Stimulated activated effector memory CD8-positive, alpha-beta T cell treated with anti-CD3 and anti-CD28 coated beads, Interleukin-12 subunit alpha, Interleukin-12 subunit beta, amount 100 ng/mL, for 72 hours (primary cell): ENCODE measurements at regions not wholly inside any gene's neighbourhood (a gene's known extent, or its start where the extent isn't known, plus 50 kb on each side); places are given as distances from the start of the nearest gene placed in this dataset.

ENCODE experiments used
- ATAC-seq: fragments of 150-1000 bp; cut with Tn5 transposase; 2 replicates; pipeline ENCODE4 v1.10.0; 2021
- DNase-seq, 2 donors: peaks; one replicate each; pipeline ENCODE4 v3.0.0; 2021 to 2022; ENCODE audit warnings: low spot score in 2 of 2
- H3K27ac Mint-ChIP-seq: one replicate; pipeline ENCODE4 v1.8.0; 2022; ENCODE audit warnings: mild to moderate bottlenecking, mixed read lengths
- H3K36me3 Mint-ChIP-seq: one replicate; pipeline ENCODE4 v1.8.0; 2022; ENCODE audit warnings: mild to moderate bottlenecking, mixed read lengths
- H3K4me1 Mint-ChIP-seq: one replicate; pipeline ENCODE4 v1.8.0; 2022; ENCODE audit warnings: mixed read lengths
- H3K4me3 Mint-ChIP-seq: one replicate; pipeline ENCODE4 v1.8.0; 2022; ENCODE audit warnings: mild to moderate bottlenecking, mixed read lengths
- H3K9me3 Mint-ChIP-seq: one replicate; pipeline ENCODE4 v1.8.0; 2022; ENCODE audit warnings: mixed read lengths

DNA sequence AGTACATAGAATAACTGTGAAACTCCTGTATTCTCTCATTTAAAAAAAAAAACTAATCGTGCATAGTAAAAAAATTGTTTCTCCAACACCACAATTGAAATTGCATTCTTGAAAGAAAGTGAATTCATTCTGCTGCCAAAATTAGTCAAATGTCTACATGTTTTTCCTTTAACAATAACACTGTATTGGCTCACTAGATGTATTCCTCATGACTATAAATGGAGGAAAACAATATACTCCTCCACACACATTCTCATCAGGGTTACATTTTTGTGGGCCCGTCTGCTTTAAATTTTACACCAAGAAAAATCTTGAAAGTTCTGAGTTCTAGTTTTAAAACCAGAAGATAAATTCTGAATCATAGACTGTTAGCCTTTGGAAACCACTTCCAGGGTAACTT, 233.6 kb downstream of the KLF12 start:
- peaks cover 20% of the 10 kb centered on the region for H3K4me1 Mint-ChIP-seq
- no peaks in the 10 kb centered on the region for H3K36me3 Mint-ChIP-seq
- no peaks in the 10 kb centered on the region for H3K9me3 Mint-ChIP-seq
- no peak overlapping the region for H3K4me3 Mint-ChIP-seq
- ATAC-seq: no peak
- H3K27ac Mint-ChIP-seq: no peak overlapping the region
- no peak for DNase-seq

DNA sequence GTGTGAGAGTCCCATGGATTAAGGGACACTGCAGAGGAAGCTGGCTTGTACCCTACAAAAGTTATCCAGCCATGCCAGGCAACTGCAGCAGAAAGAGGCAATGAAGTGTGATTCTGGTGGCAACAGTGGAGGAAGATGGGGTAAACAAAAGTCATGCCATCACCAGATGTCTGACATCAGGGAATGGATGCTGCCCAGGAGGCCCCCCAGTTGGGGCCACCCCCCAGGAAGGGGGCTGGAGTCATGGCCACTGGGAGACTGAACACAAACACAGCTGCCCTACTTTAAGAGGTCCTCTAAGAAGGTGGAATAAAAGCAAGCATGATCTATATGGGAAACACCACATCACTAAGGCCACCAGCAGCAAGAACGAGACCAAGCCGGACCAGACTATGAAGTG, 235.3 kb downstream of the KLF12 start:
- H3K4me1 Mint-ChIP-seq: peaks cover 30% of the 10 kb centered on the region
- DNase-seq (no peak), ATAC-seq (no peak)
- H3K27ac Mint-ChIP-seq: no peak overlapping the region
- no peaks in the 10 kb centered on the region for H3K9me3 Mint-ChIP-seq
- H3K4me3 Mint-ChIP-seq: no peak overlapping the region
- H3K36me3 Mint-ChIP-seq: peaks cover 6% of the 10 kb centered on the region

DNA sequence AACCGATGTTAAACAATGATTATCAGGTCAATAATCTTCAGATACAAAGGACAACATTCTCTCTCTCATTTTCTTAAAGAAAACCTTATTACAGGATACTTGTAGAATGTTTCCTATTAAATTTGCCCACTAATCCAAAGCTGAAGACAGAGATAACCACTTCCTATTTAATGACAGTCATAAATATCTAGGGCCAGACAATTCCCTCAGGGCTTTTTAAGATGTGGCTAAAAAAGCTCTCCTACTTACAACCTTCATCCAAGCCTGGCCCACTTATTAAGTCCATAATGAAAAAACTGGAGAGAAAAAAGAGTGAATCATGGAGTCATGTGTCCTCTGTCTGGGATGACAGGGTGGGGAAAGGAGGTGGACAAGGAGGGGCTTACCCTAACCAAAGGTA, 235.9 kb downstream of the KLF12 start:
- Mint-ChIP-seq H3K4me3 (no peak overlapping the region), H3K27ac (no peak overlapping the region), H3K9me3 (no peaks in the 10 kb centered on the region), H3K36me3 (peaks cover 6% of the 10 kb centered on the region), H3K4me1 (peaks cover 30% of the 10 kb centered on the region)
- DNase-seq (no peak), ATAC-seq (no peak)

DNA sequence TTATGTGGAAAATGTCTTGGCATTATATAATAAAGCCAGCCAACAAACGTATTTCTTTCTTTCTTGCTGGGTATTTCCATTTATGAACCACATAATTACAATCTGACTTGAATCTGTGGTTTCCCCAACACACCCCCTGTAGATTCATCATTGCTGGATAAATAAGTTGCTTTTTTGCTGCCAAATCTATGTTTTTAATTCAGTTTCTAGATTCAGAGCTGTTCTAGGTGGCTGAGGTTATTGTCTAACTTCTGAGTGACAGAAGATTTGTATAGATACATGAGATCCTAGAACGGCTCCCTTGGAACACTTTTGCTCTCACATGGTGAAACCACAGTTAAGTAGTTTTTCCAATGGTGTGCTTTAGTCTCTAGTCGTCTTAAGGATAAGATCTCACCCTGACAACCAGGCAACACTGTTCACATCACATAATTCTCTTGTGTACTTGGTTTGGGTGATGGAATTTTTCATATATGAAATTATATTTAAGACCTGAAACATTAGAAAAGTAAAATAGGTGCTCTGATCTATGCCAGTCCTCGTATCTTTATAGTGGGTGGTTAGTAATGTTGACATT, 239.1 kb downstream of the KLF12 start:
- ATAC-seq: peak; percentile 32
- Mint-ChIP-seq H3K36me3 (peaks cover 6% of the 10 kb centered on the region), H3K4me3 (no peak overlapping the region), H3K9me3 (no peaks in the 10 kb centered on the region), H3K4me1 (peaks cover 34% of the 10 kb centered on the region), H3K27ac (no peak overlapping the region)
- DNase-seq: no peak

DNA sequence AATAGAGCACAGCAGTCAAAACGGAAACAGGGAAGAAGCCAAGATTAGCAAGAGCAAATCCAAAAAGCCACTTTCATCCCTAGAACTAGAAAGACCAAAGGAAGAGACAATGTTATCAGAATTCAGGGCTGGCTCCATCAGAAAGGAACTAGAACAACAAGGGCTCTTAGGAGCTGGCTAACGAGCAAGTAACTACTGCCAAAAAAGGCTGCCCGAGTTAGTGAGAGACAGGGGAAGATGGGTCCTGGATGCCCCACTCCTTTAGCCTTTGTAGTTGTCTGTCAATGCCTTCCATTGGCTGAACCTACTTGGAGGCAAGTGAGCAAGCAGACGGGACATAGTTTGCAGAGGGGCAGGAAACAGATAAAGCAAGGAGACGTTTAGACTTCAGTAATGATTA, 240.4 kb downstream of the KLF12 start:
- Mint-ChIP-seq H3K4me1 (peaks cover 29% of the 10 kb centered on the region), H3K4me3 (no peak overlapping the region), H3K9me3 (no peaks in the 10 kb centered on the region), H3K27ac (no peak overlapping the region), H3K36me3 (peaks cover 6% of the 10 kb centered on the region)
- no peak for ATAC-seq
- DNase-seq: no peak

DNA sequence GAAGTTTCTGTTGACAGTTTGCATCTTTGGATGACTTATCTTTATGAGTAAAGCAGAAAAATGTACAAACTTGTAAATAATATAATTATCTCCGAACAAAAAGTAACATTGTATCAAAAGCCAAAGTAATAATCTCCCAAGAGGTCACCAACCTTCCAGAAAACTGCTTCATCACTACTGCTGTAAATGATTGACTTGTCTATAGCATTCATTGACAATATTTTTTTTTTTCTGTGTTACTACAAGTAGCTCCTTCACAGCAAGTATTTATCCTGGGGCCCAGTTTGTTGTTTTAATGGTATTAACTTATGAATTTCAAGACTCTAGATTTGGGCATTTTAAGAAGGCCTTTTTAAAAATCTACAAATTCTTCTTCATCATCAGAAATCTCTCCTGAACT, 242.4 kb downstream of the KLF12 start:
- no peak for DNase-seq
- Mint-ChIP-seq H3K27ac (no peak overlapping the region), H3K9me3 (no peaks in the 10 kb centered on the region), H3K36me3 (peaks cover 9% of the 10 kb centered on the region), H3K4me3 (no peak overlapping the region), H3K4me1 (peaks cover 15% of the 10 kb centered on the region)
- no peak for ATAC-seq

DNA sequence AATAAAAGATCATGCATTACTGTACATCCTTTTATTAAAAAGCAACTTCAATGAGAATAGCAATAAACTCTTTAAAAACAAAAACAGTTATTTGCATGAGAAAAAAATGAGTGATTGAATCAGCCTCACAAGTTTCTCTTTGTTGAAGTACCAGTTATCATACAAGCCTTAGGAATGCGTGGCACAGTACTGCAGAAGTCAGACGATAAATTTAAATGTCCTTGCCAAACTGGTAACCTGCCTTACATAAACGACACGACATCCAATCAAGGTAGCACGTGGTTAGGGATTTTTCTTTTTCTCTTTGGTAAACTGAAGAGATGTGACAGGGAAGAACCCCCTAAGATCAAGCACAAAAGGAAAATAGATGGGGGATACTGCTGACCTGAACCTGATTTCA, 251.0 kb downstream of the KLF12 start:
- H3K27ac Mint-ChIP-seq: no peak overlapping the region
- peaks cover 18% of the 10 kb centered on the region for H3K36me3 Mint-ChIP-seq
- no peak for ATAC-seq
- H3K9me3 Mint-ChIP-seq: peaks cover 3% of the 10 kb centered on the region
- no peak for DNase-seq
- peaks cover 47% of the 10 kb centered on the region for H3K4me1 Mint-ChIP-seq
- H3K4me3 Mint-ChIP-seq: no peak overlapping the region

DNA sequence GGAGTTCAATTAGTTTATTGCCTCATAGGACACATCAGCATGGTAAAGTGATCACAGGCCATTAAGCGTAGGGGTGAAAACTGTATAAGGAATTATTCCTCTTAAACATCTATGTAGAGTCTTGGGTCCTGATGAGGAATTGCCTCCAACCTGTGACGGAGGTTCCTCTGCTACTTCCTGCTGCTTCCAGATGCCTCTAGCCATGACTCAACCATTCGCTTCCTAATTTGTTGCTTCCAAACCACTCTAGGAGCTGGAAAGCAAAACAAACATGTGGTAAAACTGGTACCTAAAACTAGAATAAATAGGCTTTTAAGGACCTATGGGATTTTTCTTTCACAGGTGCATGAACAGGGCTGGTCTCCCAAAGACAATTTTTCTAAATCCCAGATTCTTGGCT, 253.8 kb downstream of the KLF12 start:
- DNase-seq: no peak
- Mint-ChIP-seq H3K9me3 (peaks cover 3% of the 10 kb centered on the region), H3K4me3 (no peak overlapping the region), H3K36me3 (peaks cover 7% of the 10 kb centered on the region), H3K4me1 (peaks cover 35% of the 10 kb centered on the region), H3K27ac (peak overlapping the region; percentile 10)
- ATAC-seq: no peak

DNA sequence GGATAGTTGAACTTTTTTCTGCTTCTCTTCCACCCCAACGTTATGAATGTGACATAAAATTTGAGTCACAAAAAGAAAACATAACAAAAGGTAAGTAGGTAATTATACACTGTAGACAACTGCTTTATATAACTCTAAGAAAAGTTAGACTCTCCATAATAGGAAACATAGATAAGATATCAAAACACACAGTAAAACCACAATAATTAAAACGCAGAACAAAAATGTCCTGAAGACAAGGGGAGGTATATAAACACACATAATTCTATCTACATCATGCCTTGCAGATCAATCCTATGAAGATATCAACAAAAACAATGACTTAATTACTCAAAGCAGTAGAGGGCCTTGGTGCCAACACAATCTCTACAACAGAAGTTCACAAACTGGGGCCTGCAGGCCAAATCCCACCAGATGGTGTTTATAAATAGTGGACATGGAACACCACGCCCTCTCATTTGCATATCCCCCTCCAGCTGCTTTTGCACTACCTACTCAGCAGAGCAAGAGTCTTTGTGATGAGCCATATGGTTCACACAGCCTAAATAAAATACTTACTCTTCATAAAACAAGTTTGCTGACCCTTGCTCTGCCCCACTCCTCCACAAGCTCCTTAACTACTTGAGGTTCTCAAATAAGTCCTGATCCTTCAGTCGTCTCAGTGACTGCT, 254.7 kb downstream of the KLF12 start:
- DNase-seq (no peak), ATAC-seq (no peak)
- Mint-ChIP-seq H3K9me3 (peaks cover 3% of the 10 kb centered on the region), H3K4me1 (peaks cover 26% of the 10 kb centered on the region), H3K27ac (peak overlapping the region; percentile 38), H3K36me3 (peaks cover 7% of the 10 kb centered on the region), H3K4me3 (no peak overlapping the region)

DNA sequence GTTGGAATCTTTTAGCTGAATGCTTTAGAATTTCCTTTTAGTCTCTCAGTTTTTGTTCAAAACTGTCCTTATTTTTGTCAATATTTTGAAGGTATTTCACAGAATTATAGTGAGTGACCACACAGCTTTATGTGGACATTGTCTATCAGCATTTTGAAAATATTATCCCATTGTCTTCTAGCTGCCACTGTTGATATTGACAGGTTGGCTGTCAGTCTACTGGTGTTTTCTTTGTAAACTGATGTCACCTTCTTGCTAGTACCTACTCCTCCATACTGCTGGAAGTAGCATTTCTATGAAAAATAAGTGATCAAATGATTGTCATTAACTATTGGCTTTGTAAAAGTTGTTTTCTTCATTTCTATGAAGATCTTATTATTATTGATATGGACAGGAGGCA, 256.8 kb downstream of the KLF12 start:
- no peak overlapping the region for H3K4me3 Mint-ChIP-seq
- DNase-seq (no peak), ATAC-seq (no peak)
- H3K27ac Mint-ChIP-seq: no peak overlapping the region
- H3K36me3 Mint-ChIP-seq: peaks cover 7% of the 10 kb centered on the region
- H3K4me1 Mint-ChIP-seq: peaks cover 31% of the 10 kb centered on the region
- H3K9me3 Mint-ChIP-seq: peaks cover 3% of the 10 kb centered on the region

DNA sequence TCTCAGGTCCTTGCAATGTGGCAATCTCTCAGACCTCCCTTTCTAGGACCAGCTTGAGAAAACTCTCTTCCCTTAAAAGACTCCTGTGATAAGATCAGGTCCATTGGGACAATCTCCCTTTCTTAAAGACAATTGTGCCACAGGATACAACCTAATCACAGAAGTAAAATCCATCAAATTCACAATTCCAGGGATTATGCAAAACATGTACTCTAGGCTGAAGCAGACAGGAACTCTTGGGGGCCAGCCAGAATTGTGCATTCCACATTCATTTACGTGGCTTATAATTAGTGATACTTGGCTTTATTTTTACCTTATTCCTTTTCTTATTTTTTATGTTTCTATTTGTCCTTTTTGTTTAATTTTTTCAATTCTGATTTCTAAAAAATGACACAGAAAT, 257.9 kb downstream of the KLF12 start:
- DNase-seq: no peak
- no peak overlapping the region for H3K4me3 Mint-ChIP-seq
- H3K36me3 Mint-ChIP-seq: peaks cover 7% of the 10 kb centered on the region
- ATAC-seq: no peak
- H3K27ac Mint-ChIP-seq: no peak overlapping the region
- peaks cover 31% of the 10 kb centered on the region for H3K4me1 Mint-ChIP-seq
- peaks cover 3% of the 10 kb centered on the region for H3K9me3 Mint-ChIP-seq

DNA sequence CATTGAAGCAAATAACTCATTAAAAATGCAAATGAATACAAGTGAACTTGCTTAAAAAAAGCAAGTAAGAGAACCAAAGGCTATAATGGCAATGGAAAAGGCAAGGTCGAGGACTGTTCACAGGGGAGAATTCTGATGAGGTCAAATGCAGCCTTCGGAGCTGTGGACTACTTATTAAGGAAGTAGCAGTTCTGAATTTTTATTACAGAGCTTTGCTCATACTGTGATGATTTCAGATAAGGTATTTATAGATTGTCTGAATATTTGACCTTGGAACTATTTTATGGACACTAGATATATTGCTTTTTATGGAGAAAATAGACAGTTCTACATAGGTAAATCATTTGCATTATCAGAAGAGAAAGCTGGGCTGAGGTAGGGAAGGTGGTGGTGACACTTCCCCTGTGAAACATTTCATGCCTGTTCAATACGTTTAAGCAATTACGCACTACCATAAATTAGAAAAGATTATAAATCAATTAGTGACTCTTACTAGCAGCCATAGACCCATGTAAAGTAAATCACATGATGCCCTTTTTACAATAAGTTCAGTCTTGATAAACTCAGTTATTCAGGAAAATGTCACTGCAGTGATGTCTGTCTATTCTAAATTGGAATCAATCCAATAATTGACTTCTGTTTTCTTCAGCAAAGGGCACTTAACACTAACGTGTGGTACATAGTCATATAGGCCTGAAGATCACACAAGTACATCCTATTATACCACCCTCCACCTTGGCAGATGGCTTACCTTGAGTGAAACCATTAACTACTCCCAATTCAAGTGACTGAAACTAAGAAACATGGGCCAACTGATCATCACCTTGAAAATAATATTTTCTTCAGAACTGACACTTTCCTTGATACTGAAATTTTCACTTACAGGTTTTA, 260.0 kb downstream of the KLF12 start:
- Mint-ChIP-seq H3K36me3 (no peaks in the 10 kb centered on the region), H3K27ac (no peak overlapping the region), H3K4me3 (no peak overlapping the region), H3K4me1 (peaks cover 36% of the 10 kb centered on the region), H3K9me3 (peaks cover 3% of the 10 kb centered on the region)
- DNase-seq (no peak), ATAC-seq (no peak)

DNA sequence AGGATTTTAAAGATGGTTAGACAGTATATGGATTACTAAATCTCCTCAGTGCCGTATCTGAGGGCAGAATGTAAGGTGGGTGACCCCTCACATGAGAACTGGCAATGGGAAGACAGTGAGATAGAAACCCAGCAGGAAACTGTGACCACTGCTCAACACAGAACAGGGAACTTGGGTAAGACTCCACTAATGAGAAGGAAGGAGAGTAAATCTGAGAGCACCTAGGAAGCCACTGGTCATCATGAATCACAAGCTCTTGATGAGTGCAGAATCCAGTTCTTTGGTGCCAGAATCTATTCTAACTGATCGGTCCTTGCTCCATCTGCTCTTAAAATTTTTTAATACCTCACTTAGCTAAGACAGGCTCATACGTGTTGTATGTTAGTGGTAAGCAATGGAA, 261.8 kb downstream of the KLF12 start:
- H3K4me3 Mint-ChIP-seq: no peak overlapping the region
- H3K4me1 Mint-ChIP-seq: peaks cover 28% of the 10 kb centered on the region
- DNase-seq: no peak
- H3K36me3 Mint-ChIP-seq: no peaks in the 10 kb centered on the region
- ATAC-seq: peak; percentile 80
- H3K27ac Mint-ChIP-seq: no peak overlapping the region
- no peaks in the 10 kb centered on the region for H3K9me3 Mint-ChIP-seq

DNA sequence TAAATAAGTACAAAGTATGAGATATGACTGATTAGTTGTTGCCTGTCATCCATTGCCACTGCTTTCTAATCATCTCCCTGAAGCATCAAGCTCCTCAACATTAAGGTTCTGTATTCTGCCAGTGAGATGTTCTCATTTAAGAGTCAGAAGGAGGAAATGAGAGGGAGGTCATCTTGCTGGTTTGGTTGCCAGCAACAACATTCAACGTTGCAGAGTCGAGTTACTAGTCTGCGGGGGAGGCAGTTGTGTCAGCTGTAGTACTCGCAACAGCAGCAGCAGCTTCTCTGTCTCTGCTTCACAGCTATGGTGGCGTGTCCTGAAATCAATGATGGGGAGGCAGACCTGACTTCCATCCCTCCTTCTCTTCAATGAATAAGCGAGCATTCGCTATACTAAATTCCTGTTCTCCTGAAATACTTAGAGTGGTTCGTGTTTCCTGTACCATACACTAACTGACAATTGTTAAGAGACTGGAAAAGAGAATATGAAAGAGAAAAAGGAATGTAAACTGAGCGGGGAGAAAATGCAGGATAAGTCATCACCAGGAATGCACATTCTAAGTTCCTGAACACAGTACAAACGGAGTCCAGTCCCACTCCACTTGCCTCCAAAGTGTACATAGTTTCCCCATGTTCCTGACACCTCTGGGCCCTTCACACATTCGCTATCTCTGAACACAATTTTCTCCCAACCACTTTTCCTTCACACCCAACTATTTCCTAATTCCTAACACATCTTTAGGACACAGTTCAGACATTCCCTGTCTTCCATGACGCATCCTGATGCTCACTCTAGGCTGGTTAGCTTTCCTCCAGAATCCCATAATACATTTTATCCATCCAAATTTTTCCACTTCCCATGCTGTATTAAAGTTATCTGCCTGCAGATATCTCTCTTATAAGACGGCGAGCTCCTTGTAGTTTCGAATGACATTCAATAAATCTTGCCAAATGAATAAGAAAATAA, 263.0 kb downstream of the KLF12 start:
- Mint-ChIP-seq H3K4me1 (peaks cover 35% of the 10 kb centered on the region), H3K27ac (peak overlapping the region; percentile 46), H3K9me3 (no peaks in the 10 kb centered on the region), H3K36me3 (no peaks in the 10 kb centered on the region), H3K4me3 (no peak overlapping the region)
- no peak for DNase-seq
- peak; percentile 85 for ATAC-seq
